ENCODE measurements at regions not wholly inside any gene's neighbourhood (a gene's known extent, or its start where the extent isn't known, plus 50 kb on each side); places are given as distances from the start of the nearest gene placed in this dataset.

DNA sequence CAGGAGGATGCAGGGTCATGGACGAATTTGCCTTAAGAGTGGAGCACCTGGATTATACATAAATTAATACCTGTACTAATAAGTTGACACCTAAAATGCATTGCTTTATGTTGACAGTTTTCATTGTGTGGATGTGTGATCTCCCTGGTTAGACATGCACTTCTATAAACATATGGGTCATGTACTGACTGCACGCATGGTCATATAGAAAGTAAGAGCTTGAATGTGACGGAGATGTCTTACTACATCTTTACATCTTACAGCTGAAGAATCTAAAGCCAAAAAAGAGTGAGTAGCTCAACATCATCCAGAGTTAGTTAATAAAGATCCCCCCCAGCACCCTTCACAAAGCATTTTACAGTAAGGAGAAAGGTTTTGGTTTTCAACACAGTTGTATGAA, 408.4 kb upstream of the JARID2 start:
- TF ChIP-seq, protein P1, sequence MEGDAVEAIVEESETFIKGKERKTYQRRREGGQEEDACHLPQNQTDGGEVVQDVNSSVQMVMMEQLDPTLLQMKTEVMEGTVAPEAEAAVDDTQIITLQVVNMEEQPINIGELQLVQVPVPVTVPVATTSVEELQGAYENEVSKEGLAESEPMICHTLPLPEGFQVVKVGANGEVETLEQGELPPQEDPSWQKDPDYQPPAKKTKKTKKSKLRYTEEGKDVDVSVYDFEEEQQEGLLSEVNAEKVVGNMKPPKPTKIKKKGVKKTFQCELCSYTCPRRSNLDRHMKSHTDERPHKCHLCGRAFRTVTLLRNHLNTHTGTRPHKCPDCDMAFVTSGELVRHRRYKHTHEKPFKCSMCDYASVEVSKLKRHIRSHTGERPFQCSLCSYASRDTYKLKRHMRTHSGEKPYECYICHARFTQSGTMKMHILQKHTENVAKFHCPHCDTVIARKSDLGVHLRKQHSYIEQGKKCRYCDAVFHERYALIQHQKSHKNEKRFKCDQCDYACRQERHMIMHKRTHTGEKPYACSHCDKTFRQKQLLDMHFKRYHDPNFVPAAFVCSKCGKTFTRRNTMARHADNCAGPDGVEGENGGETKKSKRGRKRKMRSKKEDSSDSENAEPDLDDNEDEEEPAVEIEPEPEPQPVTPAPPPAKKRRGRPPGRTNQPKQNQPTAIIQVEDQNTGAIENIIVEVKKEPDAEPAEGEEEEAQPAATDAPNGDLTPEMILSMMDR (tag by site-specific recombination; IDR thresholded peaks at IDR 0.05): no peak
- TF ChIP-seq ZNF19 (tag by site-specific recombination; IDR thresholded peaks at IDR 0.05; ENCODE audit: low read depth) (no peak), ZBTB8A (tag by site-specific recombination; IDR thresholded peaks at IDR 0.05) (no peak), ZXDB (tag by site-specific recombination; IDR thresholded peaks at IDR 0.05) (no peak), ZEB2 (tag by site-specific recombination; IDR thresholded peaks at IDR 0.05) (no peak)
- TF ChIP-seq, protein P2, sequence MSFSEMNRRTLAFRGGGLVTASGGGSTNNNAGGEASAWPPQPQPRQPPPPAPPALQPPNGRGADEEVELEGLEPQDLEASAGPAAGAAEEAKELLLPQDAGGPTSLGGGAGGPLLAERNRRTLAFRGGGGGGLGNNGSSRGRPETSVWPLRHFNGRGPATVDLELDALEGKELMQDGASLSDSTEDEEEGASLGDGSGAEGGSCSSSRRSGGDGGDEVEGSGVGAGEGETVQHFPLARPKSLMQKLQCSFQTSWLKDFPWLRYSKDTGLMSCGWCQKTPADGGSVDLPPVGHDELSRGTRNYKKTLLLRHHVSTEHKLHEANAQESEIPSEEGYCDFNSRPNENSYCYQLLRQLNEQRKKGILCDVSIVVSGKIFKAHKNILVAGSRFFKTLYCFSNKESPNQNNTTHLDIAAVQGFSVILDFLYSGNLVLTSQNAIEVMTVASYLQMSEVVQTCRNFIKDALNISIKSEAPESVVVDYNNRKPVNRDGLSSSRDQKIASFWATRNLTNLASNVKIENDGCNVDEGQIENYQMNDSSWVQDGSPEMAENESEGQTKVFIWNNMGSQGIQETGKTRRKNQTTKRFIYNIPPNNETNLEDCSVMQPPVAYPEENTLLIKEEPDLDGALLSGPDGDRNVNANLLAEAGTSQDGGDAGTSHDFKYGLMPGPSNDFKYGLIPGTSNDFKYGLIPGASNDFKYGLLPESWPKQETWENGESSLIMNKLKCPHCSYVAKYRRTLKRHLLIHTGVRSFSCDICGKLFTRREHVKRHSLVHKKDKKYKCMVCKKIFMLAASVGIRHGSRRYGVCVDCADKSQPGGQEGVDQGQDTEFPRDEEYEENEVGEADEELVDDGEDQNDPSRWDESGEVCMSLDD (tag by site-specific recombination; IDR thresholded peaks at IDR 0.05): no peak
- TF ChIP-seq, protein P3, sequence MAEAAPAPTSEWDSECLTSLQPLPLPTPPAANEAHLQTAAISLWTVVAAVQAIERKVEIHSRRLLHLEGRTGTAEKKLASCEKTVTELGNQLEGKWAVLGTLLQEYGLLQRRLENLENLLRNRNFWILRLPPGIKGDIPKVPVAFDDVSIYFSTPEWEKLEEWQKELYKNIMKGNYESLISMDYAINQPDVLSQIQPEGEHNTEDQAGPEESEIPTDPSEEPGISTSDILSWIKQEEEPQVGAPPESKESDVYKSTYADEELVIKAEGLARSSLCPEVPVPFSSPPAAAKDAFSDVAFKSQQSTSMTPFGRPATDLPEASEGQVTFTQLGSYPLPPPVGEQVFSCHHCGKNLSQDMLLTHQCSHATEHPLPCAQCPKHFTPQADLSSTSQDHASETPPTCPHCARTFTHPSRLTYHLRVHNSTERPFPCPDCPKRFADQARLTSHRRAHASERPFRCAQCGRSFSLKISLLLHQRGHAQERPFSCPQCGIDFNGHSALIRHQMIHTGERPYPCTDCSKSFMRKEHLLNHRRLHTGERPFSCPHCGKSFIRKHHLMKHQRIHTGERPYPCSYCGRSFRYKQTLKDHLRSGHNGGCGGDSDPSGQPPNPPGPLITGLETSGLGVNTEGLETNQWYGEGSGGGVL (tag by site-specific recombination; IDR thresholded peaks at IDR 0.05): no peak
